ENCODE measurements at regions not wholly inside any gene's neighbourhood (a gene's known extent, or its start where the extent isn't known, plus 50 kb on each side); places are given as distances from the start of the nearest gene placed in this dataset.

- ATAC-seq (replicated peaks; ENCODE audit: extremely low read depth, poor library complexity, severe bottlenecking) (no peak), DNase-seq (ENCODE audit: low spot score in 2 of 2) (no peak)
- H3K36me3 Mint-ChIP-seq (ENCODE audit: insufficient read depth): peaks cover 1% of the 10 kb centered on the region
- no peaks in the 10 kb centered on the region for H3K4me1 Mint-ChIP-seq
- no peak overlapping the region for H3K27ac Mint-ChIP-seq (ENCODE audit: low read depth)
- no peak overlapping the region for H3K4me3 Mint-ChIP-seq
- no peaks in the 10 kb centered on the region for H3K27me3 Mint-ChIP-seq
- no peaks in the 10 kb centered on the region for H3K9me3 Mint-ChIP-seq
Measured at GRCh38 chr12:93180566-93180965, 197.2 kb upstream of the NUDT4 start.

GRCh38 chr12:93181409-93181965 lies 196.2 kb upstream of the NUDT4 start:
- Mint-ChIP-seq H3K4me3 (no peak overlapping the region), H3K4me1 (no peaks in the 10 kb centered on the region), H3K36me3 (ENCODE audit: insufficient read depth) (peaks cover 1% of the 10 kb centered on the region), H3K27ac (ENCODE audit: low read depth) (no peak overlapping the region), H3K27me3 (no peaks in the 10 kb centered on the region), H3K9me3 (no peaks in the 10 kb centered on the region)
- ATAC-seq (replicated peaks; ENCODE audit: extremely low read depth, poor library complexity, severe bottlenecking) (no peak), DNase-seq (ENCODE audit: low spot score in 2 of 2) (no peak)

- H3K9me3 Mint-ChIP-seq: no peaks in the 10 kb centered on the region
- H3K36me3 Mint-ChIP-seq (ENCODE audit: insufficient read depth): peaks cover 1% of the 10 kb centered on the region
- DNase-seq (ENCODE audit: low spot score in 2 of 2): no peak
Measured at GRCh38 chr12:93183940-93184671, 193.6 kb upstream of the NUDT4 start.

GRCh38 chr12:93184672-93185368 lies 192.9 kb upstream of the NUDT4 start:
- Mint-ChIP-seq H3K36me3 (ENCODE audit: insufficient read depth) (peaks cover 1% of the 10 kb centered on the region), H3K27me3 (peaks cover 4% of the 10 kb centered on the region), H3K4me3 (no peak overlapping the region), H3K9me3 (no peaks in the 10 kb centered on the region), H3K27ac (ENCODE audit: low read depth) (no peak overlapping the region), H3K4me1 (no peaks in the 10 kb centered on the region)
- DNase-seq (ENCODE audit: low spot score in 2 of 2) (no peak), ATAC-seq (replicated peaks; ENCODE audit: extremely low read depth, poor library complexity, severe bottlenecking) (no peak)

More at GRCh38 chr12:93183940-93184671, 193.6 kb upstream of the NUDT4 start:
- H3K4me1 Mint-ChIP-seq: no peaks in the 10 kb centered on the region
- no peak overlapping the region for H3K4me3 Mint-ChIP-seq
- no peak overlapping the region for H3K27ac Mint-ChIP-seq (ENCODE audit: low read depth)
- H3K27me3 Mint-ChIP-seq: no peaks in the 10 kb centered on the region
- ATAC-seq (replicated peaks; ENCODE audit: extremely low read depth, poor library complexity, severe bottlenecking): peak; percentile 36

- H3K9me3 Mint-ChIP-seq: no peaks in the 10 kb centered on the region
- H3K4me3 Mint-ChIP-seq: no peak overlapping the region
- no peak for ATAC-seq (replicated peaks; ENCODE audit: extremely low read depth, poor library complexity, severe bottlenecking)
- H3K36me3 Mint-ChIP-seq (ENCODE audit: insufficient read depth): peaks cover 1% of the 10 kb centered on the region
- H3K4me1 Mint-ChIP-seq: no peaks in the 10 kb centered on the region
- H3K27ac Mint-ChIP-seq (ENCODE audit: low read depth): no peak overlapping the region
- DNase-seq (ENCODE audit: low spot score in 2 of 2): no peak
- H3K27me3 Mint-ChIP-seq: peaks cover 9% of the 10 kb centered on the region
Measured at GRCh38 chr12:93185369-93185741, 192.4 kb upstream of the NUDT4 start.

GRCh38 chr12:93186131-93186530 lies 191.6 kb upstream of the NUDT4 start:
- ATAC-seq (replicated peaks; ENCODE audit: extremely low read depth, poor library complexity, severe bottlenecking) (no peak), DNase-seq (ENCODE audit: low spot score in 2 of 2) (no peak)
- Mint-ChIP-seq H3K4me3 (no peak overlapping the region), H3K27ac (ENCODE audit: low read depth) (no peak overlapping the region), H3K9me3 (no peaks in the 10 kb centered on the region), H3K36me3 (ENCODE audit: insufficient read depth) (peaks cover 1% of the 10 kb centered on the region), H3K4me1 (no peaks in the 10 kb centered on the region), H3K27me3 (peaks cover 12% of the 10 kb centered on the region)

- no peak overlapping the region for H3K4me3 Mint-ChIP-seq
Measured at GRCh38 chr12:93186621-93187020, 191.1 kb upstream of the NUDT4 start.

GRCh38 chr12:93191423-93191822 lies 186.3 kb upstream of the NUDT4 start:
- H3K36me3 Mint-ChIP-seq (ENCODE audit: insufficient read depth): no peaks in the 10 kb centered on the region
- H3K27ac Mint-ChIP-seq (ENCODE audit: low read depth): no peak overlapping the region
- H3K27me3 Mint-ChIP-seq: peaks cover 44% of the 10 kb centered on the region
- no peaks in the 10 kb centered on the region for H3K4me1 Mint-ChIP-seq
- no peaks in the 10 kb centered on the region for H3K9me3 Mint-ChIP-seq
- H3K4me3 Mint-ChIP-seq: no peak overlapping the region
- ATAC-seq (replicated peaks; ENCODE audit: extremely low read depth, poor library complexity, severe bottlenecking) (no peak), DNase-seq (ENCODE audit: low spot score in 2 of 2) (no peak)

More at GRCh38 chr12:93186621-93187020, 191.1 kb upstream of the NUDT4 start:
- H3K27ac Mint-ChIP-seq (ENCODE audit: low read depth): no peak overlapping the region
- H3K36me3 Mint-ChIP-seq (ENCODE audit: insufficient read depth): peaks cover 1% of the 10 kb centered on the region
- H3K9me3 Mint-ChIP-seq: no peaks in the 10 kb centered on the region
- no peaks in the 10 kb centered on the region for H3K4me1 Mint-ChIP-seq
- peaks cover 12% of the 10 kb centered on the region for H3K27me3 Mint-ChIP-seq
- DNase-seq (ENCODE audit: low spot score in 2 of 2) (no peak), ATAC-seq (replicated peaks; ENCODE audit: extremely low read depth, poor library complexity, severe bottlenecking) (no peak)

- ATAC-seq (replicated peaks; ENCODE audit: extremely low read depth, poor library complexity, severe bottlenecking): no peak
- Mint-ChIP-seq H3K27me3 (peaks cover 49% of the 10 kb centered on the region), H3K27ac (ENCODE audit: low read depth) (no peak overlapping the region), H3K36me3 (ENCODE audit: insufficient read depth) (no peaks in the 10 kb centered on the region), H3K9me3 (no peaks in the 10 kb centered on the region), H3K4me1 (no peaks in the 10 kb centered on the region), H3K4me3 (no peak overlapping the region)
- no peak for DNase-seq (ENCODE audit: low spot score in 2 of 2)
Measured at GRCh38 chr12:93191956-93192355, 185.8 kb upstream of the NUDT4 start.

- Mint-ChIP-seq H3K4me1 (no peaks in the 10 kb centered on the region), H3K36me3 (ENCODE audit: insufficient read depth) (no peaks in the 10 kb centered on the region), H3K4me3 (no peak overlapping the region), H3K27ac (ENCODE audit: low read depth) (no peak overlapping the region), H3K27me3 (peaks cover 58% of the 10 kb centered on the region), H3K9me3 (no peaks in the 10 kb centered on the region)
- ATAC-seq (replicated peaks; ENCODE audit: extremely low read depth, poor library complexity, severe bottlenecking) (no peak), DNase-seq (ENCODE audit: low spot score in 2 of 2) (no peak)
Measured at GRCh38 chr12:93192878-93193277, 184.8 kb upstream of the NUDT4 start.

- no peak for ATAC-seq (replicated peaks; ENCODE audit: extremely low read depth, poor library complexity, severe bottlenecking)
- no peak for DNase-seq (ENCODE audit: low spot score in 2 of 2)
- Mint-ChIP-seq H3K27ac (ENCODE audit: low read depth) (no peak overlapping the region), H3K4me1 (no peaks in the 10 kb centered on the region), H3K36me3 (ENCODE audit: insufficient read depth) (no peaks in the 10 kb centered on the region), H3K9me3 (no peaks in the 10 kb centered on the region), H3K27me3 (peaks cover 71% of the 10 kb centered on the region), H3K4me3 (no peak overlapping the region)
Measured at GRCh38 chr12:93195511-93195910, 182.2 kb upstream of the NUDT4 start.

- no peak for ATAC-seq (replicated peaks; ENCODE audit: extremely low read depth, poor library complexity, severe bottlenecking)
- no peak for DNase-seq (ENCODE audit: low spot score in 2 of 2)
- Mint-ChIP-seq H3K27me3 (peaks cover 80% of the 10 kb centered on the region), H3K36me3 (ENCODE audit: insufficient read depth) (no peaks in the 10 kb centered on the region), H3K9me3 (no peaks in the 10 kb centered on the region), H3K4me3 (no peak overlapping the region), H3K4me1 (no peaks in the 10 kb centered on the region), H3K27ac (ENCODE audit: low read depth) (no peak overlapping the region)
Measured at GRCh38 chr12:93197067-93197593, 180.6 kb upstream of the NUDT4 start.

- Mint-ChIP-seq H3K36me3 (ENCODE audit: insufficient read depth) (no peaks in the 10 kb centered on the region), H3K4me3 (no peak overlapping the region), H3K27ac (ENCODE audit: low read depth) (no peak overlapping the region), H3K9me3 (no peaks in the 10 kb centered on the region), H3K4me1 (no peaks in the 10 kb centered on the region), H3K27me3 (peaks cover 86% of the 10 kb centered on the region)
- DNase-seq (ENCODE audit: low spot score in 2 of 2): no peak
- ATAC-seq (replicated peaks; ENCODE audit: extremely low read depth, poor library complexity, severe bottlenecking): no peak
Measured at GRCh38 chr12:93198086-93198485, 179.6 kb upstream of the NUDT4 start.

Data from central memory CD8-positive, alpha-beta T cell (primary cell).